Astrocyte of the spinal cord (primary cell): ENCODE measurements at regions not wholly inside any gene's neighbourhood (a gene's known extent, or its start where the extent isn't known, plus 50 kb on each side); places are given as distances from the start of the nearest gene placed in this dataset.

Source experiments
- DNase-seq: peaks from one replicate; pipeline ENCODE4 v3.0.0; 2011; ENCODE audit warnings: low read depth, low spot score
- H3K4me3 ChIP-seq: 2 replicates; pipeline ENCODE4 v1.5.1; 2011; ENCODE audit warnings: low read depth, mild to moderate bottlenecking, low read length, moderate library complexity
- CTCF ChIP-seq: IDR thresholded peaks from 2 replicates; pipeline ENCODE4 v1.5.1; 2012; ENCODE audit warnings: low read depth, mild to moderate bottlenecking, low read length, inconsistent platforms
- in situ Hi-C: cut with HindIII; loops from 2 replicates; pipeline ENCODE4 v1.10.0; 2017; ENCODE audit warnings: low sequenced_read_pairs

- in situ Hi-C loops = no loop called here
- TF ChIP-seq CTCF = no peak
Observed at GRCh38 chr18:40707797-40708196, 1247.2 kb upstream of the PIK3C3 start.

GRCh38 chr18:40698129-40698528 lies 1256.9 kb upstream of the PIK3C3 start:
- in situ Hi-C loops = no loop called here
- TF ChIP-seq CTCF = no peak
- H3K4me3 ChIP-seq = no peak overlapping the region
- no peak for DNase-seq

More at GRCh38 chr18:40707797-40708196, 1247.2 kb upstream of the PIK3C3 start:
- DNase-seq = no peak
- no peak overlapping the region for H3K4me3 ChIP-seq

GRCh38 chr18:40695526-40695925 lies 1259.5 kb upstream of the PIK3C3 start:
- H3K4me3 ChIP-seq = no peak overlapping the region
- DNase-seq = no peak
- in situ Hi-C loops = no loop called here
- no peak for TF ChIP-seq CTCF

GRCh38 chr18:40692871-40693270 lies 1262.2 kb upstream of the PIK3C3 start:
- in situ Hi-C loops = no loop called here
- DNase-seq = peak; percentile 20
- H3K4me3 ChIP-seq = no peak overlapping the region
- no peak for TF ChIP-seq CTCF

- no peak overlapping the region for H3K4me3 ChIP-seq
- in situ Hi-C loops = no loop called here
- no peak for TF ChIP-seq CTCF
- DNase-seq = no peak
Observed at GRCh38 chr18:40690062-40690461, 1265.0 kb upstream of the PIK3C3 start.

GRCh38 chr18:40687399-40687798 lies 1267.6 kb upstream of the PIK3C3 start:
- in situ Hi-C loops = no loop called here
- TF ChIP-seq CTCF = no peak
- peak; percentile 8 for DNase-seq
- H3K4me3 ChIP-seq = no peak overlapping the region

GRCh38 chr18:40686836-40687235 lies 1268.2 kb upstream of the PIK3C3 start:
- in situ Hi-C loops = no loop called here
- no peak for DNase-seq
- no peak for TF ChIP-seq CTCF
- H3K4me3 ChIP-seq = no peak overlapping the region
